HCT116 (cell line): ENCODE measurements at regions not wholly inside any gene's neighbourhood (a gene's known extent, or its start where the extent isn't known, plus 50 kb on each side); places are given as distances from the start of the nearest gene placed in this dataset.
A peak's percentile ranks its signal among the peaks of the same experiment; 100 is the strongest.

Source experiments
- ATAC-seq: fragments of 200-7000 bp; cut with Tn5 transposase; 2 replicates; pipeline ENCODE4 v1.9.1; 2020; ENCODE audit warnings: mild to moderate bottlenecking, moderate library complexity
- BruUV-seq: library from RNA; stranded (reverse); fragments of 400-500 nt; replicated peaks from 2 replicates; lab custom pipeline; 2021; lab: Mats Ljungman, UMichigan
- CTCF ChIA-PET: fragments of 300-600 bp; sonication (Branson Sonifier 250); formaldehyde crosslinking; loops from one replicate; lab custom pipeline; 2021; ENCODE audit warnings: antibody characterized with exemption; lab: Charles Lee
- POLR2A ChIA-PET: fragments of 300-600, 350-600 bp; sonication (Branson Sonifier 250); formaldehyde crosslinking; loops from one replicate; lab custom pipeline; 2021; ENCODE audit warnings: antibody characterized with exemption; lab: Charles Lee
- RAD21 ChIA-PET, 2 experiments: fragments of 300-600 bp; sonication (Branson Sonifier 250); formaldehyde crosslinking; loops; one replicate each; lab custom pipeline; 2023; ENCODE audit warnings: low total read pairs in 2 of 2; ENCODE audit not compliant: uncharacterized antibody in 2 of 2, unreplicated experiment in 2 of 2, low non-redundant PET in 1 of 2; lab: Charles Lee
- DNase-seq: peaks from one replicate; pipeline ENCODE4 v3.0.0-alpha.2; 2010; ENCODE audit warnings: low read depth, low spot score
- H2AFZ ChIP-seq: fragments of 200-600 bp; shearing (Covaris generic), sonication (generic); 2 replicates; pipeline ENCODE4 v1.6.1; 2017; ENCODE audit warnings: low read depth, mixed run types, mixed read lengths, antibody characterized with exemption, low read length; ENCODE audit not compliant: poor library complexity, severe bottlenecking
- H3K27ac ChIP-seq: 2 replicates; pipeline ENCODE4 v1.5.1; 2012; ENCODE audit warnings: low read depth, low read length
- H3K27me3 ChIP-seq: fragments of 200-600 bp; sonication (generic); 2 replicates; pipeline ENCODE4 v1.6.1; 2016; ENCODE audit warnings: mixed run types, low read length, mixed read lengths; ENCODE audit not compliant: insufficient read depth
- H3K36me3 ChIP-seq, 2 experiments: fragments of 200-500 bp in 1 of 2; fragments of 200-600 bp in 1 of 2; sonication (Bioruptor generic) in 1 of 2; sonication (generic) in 1 of 2; 2 replicates each; pipeline versions ENCODE4 v1.5.1 to v1.6.1; 2014 to 2016; ENCODE audit warnings: low read length in 2 of 2, inconsistent platforms in 1 of 2, mixed read lengths in 1 of 2, mixed run types in 1 of 2; ENCODE audit not compliant: insufficient read depth in 2 of 2, control insufficient read depth in 1 of 2
- H3K4me1 ChIP-seq, 2 experiments: fragments of 200-600 bp in 1 of 2; sonication (generic) in 1 of 2; 2 replicates each; pipeline versions ENCODE4 v1.5.1 to v1.6.1; 2012 to 2017; ENCODE audit warnings: low read length in 2 of 2, inconsistent platforms in 1 of 2, mild to moderate bottlenecking in 1 of 2, mixed read lengths in 1 of 2, mixed run types in 1 of 2, moderate library complexity in 1 of 2; ENCODE audit not compliant: insufficient read depth in 2 of 2, control insufficient read depth in 1 of 2
- H3K4me2 ChIP-seq: fragments of 200-600 bp; sonication (generic); 2 replicates; pipeline ENCODE4 v1.6.1; 2017; ENCODE audit warnings: mixed run types, low read length, mixed read lengths
- H3K4me3 ChIP-seq, 2 experiments: fragments of 200-600 bp in 1 of 2; sonication (generic) in 1 of 2; replicated peaks in 1 of 2; 2 replicates each; pipeline ENCODE4 v1.5.1; 2011 to 2016; ENCODE audit warnings: low read length in 2 of 2, control low read depth in 1 of 2, low read depth in 1 of 2, mild to moderate bottlenecking in 1 of 2, mixed read lengths in 1 of 2, mixed run types in 1 of 2
- H3K79me2 ChIP-seq: fragments of 200-600 bp; sonication (generic); 2 replicates; pipeline ENCODE4 v1.6.1; 2017; ENCODE audit warnings: mild to moderate bottlenecking, mixed run types, low read length, moderate library complexity, mixed read lengths; ENCODE audit not compliant: insufficient read depth
- H3K9ac ChIP-seq: fragments of 200-600 bp; sonication (generic); 2 replicates; pipeline ENCODE4 v1.6.1; 2016; ENCODE audit warnings: low read length, mixed read lengths
- H3K9me2 ChIP-seq: fragments of 200-600 bp; sonication (generic), shearing (Covaris generic); 2 replicates; pipeline ENCODE4 v1.6.1; 2017; ENCODE audit warnings: mixed run types, mild to moderate bottlenecking, moderate library complexity; ENCODE audit not compliant: insufficient read depth
- H3K9me3 ChIP-seq, 2 experiments: fragments of 200-500 bp in 1 of 2; fragments of 200-600 bp in 1 of 2; sonication (Bioruptor generic) in 1 of 2; sonication (generic) in 1 of 2; 2 replicates each; pipeline ENCODE4 v1.6.1; 2014 to 2017; ENCODE audit warnings: low read length in 2 of 2, mixed read lengths in 2 of 2, inconsistent platforms in 1 of 2, low read depth in 1 of 2, mild to moderate bottlenecking in 1 of 2, mixed run types in 1 of 2, moderate library complexity in 1 of 2; ENCODE audit not compliant: control insufficient read depth in 1 of 2, insufficient read depth in 1 of 2
- H4K20me1 ChIP-seq: fragments of 200-600 bp; sonication (generic), shearing (Covaris generic); 2 replicates; pipeline ENCODE4 v1.6.1; 2017; ENCODE audit warnings: mixed run types, mild to moderate bottlenecking, moderate library complexity; ENCODE audit not compliant: insufficient read depth
- CBX3 ChIP-seq: IDR thresholded peaks from 2 replicates; pipeline ENCODE4 v1.6.1; 2012; ENCODE audit warnings: low read depth
- CEBPB ChIP-seq: IDR thresholded peaks from 2 replicates; pipeline ENCODE4 v1.6.1; 2012; ENCODE audit warnings: low read depth
- EZH2 ChIP-seq: fragments of 200-600 bp; sonication (generic); IDR thresholded peaks from 2 replicates; pipeline ENCODE4 v1.6.1; 2017; ENCODE audit warnings: antibody characterized with exemption, mixed run types
- EZH2phosphoT487 ChIP-seq: fragments of 200-600 bp; IDR thresholded peaks from 2 replicates; pipeline ENCODE4 v1.6.1; 2018; ENCODE audit warnings: antibody characterized with exemption, borderline replicate concordance
- FOSL1 ChIP-seq: IDR thresholded peaks from 2 replicates; pipeline ENCODE4 v1.6.1; 2012; ENCODE audit warnings: low read depth
- JUND ChIP-seq: IDR thresholded peaks from 2 replicates; pipeline ENCODE4 v1.6.1; 2012
- POLR2A ChIP-seq: IDR thresholded peaks from 2 replicates; pipeline ENCODE4 v1.7.0; 2011; ENCODE audit warnings: borderline replicate concordance; ENCODE audit not compliant: insufficient read depth, insufficient read length; ENCODE audit errors: extremely low read depth
- POLR2AphosphoS5 ChIP-seq: IDR thresholded peaks from 2 replicates; pipeline ENCODE4 v1.6.1; 2011; ENCODE audit warnings: mild to moderate bottlenecking, low read depth, low read length, moderate library complexity
- SIN3A ChIP-seq: IDR thresholded peaks from 2 replicates; pipeline ENCODE4 v1.6.1; 2012; ENCODE audit warnings: low read depth
- SP1 ChIP-seq: IDR thresholded peaks from 2 replicates; pipeline ENCODE4 v1.6.1; 2012; ENCODE audit warnings: low read depth
- SRF ChIP-seq: IDR thresholded peaks from 2 replicates; pipeline ENCODE4 v1.6.1; 2012; ENCODE audit warnings: low read depth
- TCF7L2 ChIP-seq: IDR thresholded peaks from 2 replicates; pipeline ENCODE4 v1.7.0; 2011; ENCODE audit warnings: borderline replicate concordance, inconsistent platforms; ENCODE audit not compliant: insufficient read depth, insufficient read length; ENCODE audit errors: extremely low read depth
- ZFX ChIP-seq: fragments of 450-650 bp; IDR thresholded peaks from 2 replicates; pipeline ENCODE4 v1.6.1; 2017
- intact Hi-C: fragments of 100-400 bp; cut with micrococcal nuclease; formaldehyde crosslinking; loops from 2 replicates; pipeline ENCODE4 v1.10.0; 2022
- TF ChIP-seq, protein P1 (sequence below): IDR thresholded peaks from 2 replicates; pipeline ENCODE4 v1.6.1; 2012; ENCODE audit warnings: low read depth
- TF ChIP-seq, protein P2 (sequence below), 3 experiments: fragments of 200-600 bp in 1 of 3; sonication (generic) in 1 of 3; IDR thresholded peaks in 2 of 3; conservative IDR thresholded peaks in 1 of 3; 2 replicates each; pipeline ENCODE4 v1.5.1; 2012 to 2017; ENCODE audit warnings: low read depth in 2 of 3, low read length in 2 of 3, antibody characterized with exemption in 1 of 3, borderline replicate concordance in 1 of 3, control low read depth in 1 of 3, mild to moderate bottlenecking in 1 of 3, mixed read lengths in 1 of 3, mixed run types in 1 of 3, moderate library complexity in 1 of 3; ENCODE audit not compliant: insufficient read depth in 1 of 3

DNA sequence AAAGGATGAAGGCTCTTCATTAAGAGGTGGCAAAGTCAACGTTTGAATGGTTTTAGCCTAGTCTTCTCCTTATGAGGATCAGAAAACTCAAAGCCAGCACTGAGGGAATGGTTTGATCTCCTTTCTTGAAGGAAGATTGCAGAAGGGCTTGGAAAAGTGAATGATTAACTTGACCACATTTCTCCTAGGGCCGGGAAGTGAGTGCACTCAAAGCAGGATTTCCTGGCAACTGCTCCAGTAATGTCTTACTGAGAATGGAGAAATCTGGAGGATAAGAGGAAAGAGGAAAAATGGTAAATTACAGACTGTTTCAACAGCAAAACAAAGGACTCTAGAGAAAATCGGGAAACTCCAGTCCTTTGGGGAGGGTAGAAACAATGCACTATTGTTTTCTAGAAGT lies 189.0 kb upstream of the FOXA2 start:
- BruUV-seq, result no TSS peak
- POLR2A ChIA-PET, result no interaction called here

DNA sequence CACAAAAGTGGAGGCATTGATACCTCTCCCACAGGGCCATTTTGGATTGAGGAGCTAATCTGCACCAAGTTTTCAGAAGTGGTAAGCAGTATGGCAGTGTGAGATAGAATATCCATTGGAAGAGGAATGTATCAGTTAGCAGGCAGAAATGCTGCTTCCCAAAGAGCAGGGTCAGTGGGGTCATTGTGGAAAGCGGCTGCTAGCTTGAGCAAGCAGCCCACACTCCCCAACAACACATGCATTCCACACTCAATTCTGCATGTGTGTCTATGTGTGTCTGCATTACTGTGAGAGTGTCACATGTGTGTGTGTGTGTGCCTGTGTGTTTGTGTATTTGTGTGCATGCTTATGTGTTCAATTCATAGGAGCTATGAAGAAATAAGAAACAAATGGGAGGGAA lies 190.9 kb upstream of the FOXA2 start:
- Histone ChIP-seq H2AFZ (no peak overlapping the region), H3K9ac (no peak overlapping the region), H3K27ac (no peak overlapping the region), H3K36me3 (no peaks in the 10 kb centered on the region), H3K4me1 (peaks cover 0 to 33% of the 10 kb centered on the region in 2 experiments; a peak in 2 of 4 replicates), H4K20me1 (no peaks in the 10 kb centered on the region), H3K4me2 (peak overlapping the region; percentile 54), H3K79me2 (no peaks in the 10 kb centered on the region), H3K4me3 (peak overlapping the region in 1 of 2 experiments; percentile 22; a peak in 1 of 4 replicates), H3K27me3 (peaks cover 5% of the 10 kb centered on the region; the same call in 1 of the 2 replicates), H3K9me2 (no peaks in the 10 kb centered on the region), H3K9me3 (no peaks in the 10 kb centered on the region)
- ChIA-PET POLR2A (interaction anchor here (0.5 kb wide), 1 partner anchor 14 kb away, joined by 4 read pairs; no protein-coding TSS in a partner anchor), CTCF (no interaction called here), RAD21 (no interaction called here)
- intact Hi-C loops, result no loop called here
- no TSS peak for BruUV-seq
- DNase-seq, result no peak
- ATAC-seq, result no peak
- TF ChIP-seq TCF7L2, result no peak
- TF ChIP-seq SIN3A, result no peak
- TF ChIP-seq ZFX, result no peak
- no peak for TF ChIP-seq EZH2
- TF ChIP-seq EZH2phosphoT487, result no peak
- TF ChIP-seq CEBPB, result no peak
- no peak for TF ChIP-seq SRF
- TF ChIP-seq FOSL1, result no peak
- TF ChIP-seq JUND, result no peak
- no peak for TF ChIP-seq SP1
- TF ChIP-seq, protein P1, sequence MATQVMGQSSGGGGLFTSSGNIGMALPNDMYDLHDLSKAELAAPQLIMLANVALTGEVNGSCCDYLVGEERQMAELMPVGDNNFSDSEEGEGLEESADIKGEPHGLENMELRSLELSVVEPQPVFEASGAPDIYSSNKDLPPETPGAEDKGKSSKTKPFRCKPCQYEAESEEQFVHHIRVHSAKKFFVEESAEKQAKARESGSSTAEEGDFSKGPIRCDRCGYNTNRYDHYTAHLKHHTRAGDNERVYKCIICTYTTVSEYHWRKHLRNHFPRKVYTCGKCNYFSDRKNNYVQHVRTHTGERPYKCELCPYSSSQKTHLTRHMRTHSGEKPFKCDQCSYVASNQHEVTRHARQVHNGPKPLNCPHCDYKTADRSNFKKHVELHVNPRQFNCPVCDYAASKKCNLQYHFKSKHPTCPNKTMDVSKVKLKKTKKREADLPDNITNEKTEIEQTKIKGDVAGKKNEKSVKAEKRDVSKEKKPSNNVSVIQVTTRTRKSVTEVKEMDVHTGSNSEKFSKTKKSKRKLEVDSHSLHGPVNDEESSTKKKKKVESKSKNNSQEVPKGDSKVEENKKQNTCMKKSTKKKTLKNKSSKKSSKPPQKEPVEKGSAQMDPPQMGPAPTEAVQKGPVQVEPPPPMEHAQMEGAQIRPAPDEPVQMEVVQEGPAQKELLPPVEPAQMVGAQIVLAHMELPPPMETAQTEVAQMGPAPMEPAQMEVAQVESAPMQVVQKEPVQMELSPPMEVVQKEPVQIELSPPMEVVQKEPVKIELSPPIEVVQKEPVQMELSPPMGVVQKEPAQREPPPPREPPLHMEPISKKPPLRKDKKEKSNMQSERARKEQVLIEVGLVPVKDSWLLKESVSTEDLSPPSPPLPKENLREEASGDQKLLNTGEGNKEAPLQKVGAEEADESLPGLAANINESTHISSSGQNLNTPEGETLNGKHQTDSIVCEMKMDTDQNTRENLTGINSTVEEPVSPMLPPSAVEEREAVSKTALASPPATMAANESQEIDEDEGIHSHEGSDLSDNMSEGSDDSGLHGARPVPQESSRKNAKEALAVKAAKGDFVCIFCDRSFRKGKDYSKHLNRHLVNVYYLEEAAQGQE, result no peak

More for the DNA sequence above, 189.0 kb upstream of the FOXA2 start:
- H3K79me2 ChIP-seq, result no peaks in the 10 kb centered on the region
- no peaks in the 10 kb centered on the region for H3K36me3 ChIP-seq
- H2AFZ ChIP-seq, result no peak overlapping the region
- H3K9ac ChIP-seq, result no peak overlapping the region
- peaks cover 0 to 35% of the 10 kb centered on the region in 2 experiments; a peak in 2 of 4 replicates for H3K4me1 ChIP-seq
- ChIA-PET RAD21 (no interaction called here), CTCF (no interaction called here)
- ATAC-seq (no peak), DNase-seq (no peak)
- no peak overlapping the region for H3K4me3 ChIP-seq
- H3K4me2 ChIP-seq, result no peak overlapping the region
- intact Hi-C loops, result no loop called here
- H4K20me1 ChIP-seq, result no peaks in the 10 kb centered on the region
- peaks cover 5% of the 10 kb centered on the region; the same call in 1 of the 2 replicates for H3K27me3 ChIP-seq
- H3K9me3 ChIP-seq, result no peaks in the 10 kb centered on the region
- H3K9me2 ChIP-seq, result no peaks in the 10 kb centered on the region
- H3K27ac ChIP-seq, result no peak overlapping the region
- TF ChIP-seq SRF (no peak), CBX3 (no peak), POLR2AphosphoS5 (no peak), POLR2A (no peak)
- TF ChIP-seq, protein P2, sequence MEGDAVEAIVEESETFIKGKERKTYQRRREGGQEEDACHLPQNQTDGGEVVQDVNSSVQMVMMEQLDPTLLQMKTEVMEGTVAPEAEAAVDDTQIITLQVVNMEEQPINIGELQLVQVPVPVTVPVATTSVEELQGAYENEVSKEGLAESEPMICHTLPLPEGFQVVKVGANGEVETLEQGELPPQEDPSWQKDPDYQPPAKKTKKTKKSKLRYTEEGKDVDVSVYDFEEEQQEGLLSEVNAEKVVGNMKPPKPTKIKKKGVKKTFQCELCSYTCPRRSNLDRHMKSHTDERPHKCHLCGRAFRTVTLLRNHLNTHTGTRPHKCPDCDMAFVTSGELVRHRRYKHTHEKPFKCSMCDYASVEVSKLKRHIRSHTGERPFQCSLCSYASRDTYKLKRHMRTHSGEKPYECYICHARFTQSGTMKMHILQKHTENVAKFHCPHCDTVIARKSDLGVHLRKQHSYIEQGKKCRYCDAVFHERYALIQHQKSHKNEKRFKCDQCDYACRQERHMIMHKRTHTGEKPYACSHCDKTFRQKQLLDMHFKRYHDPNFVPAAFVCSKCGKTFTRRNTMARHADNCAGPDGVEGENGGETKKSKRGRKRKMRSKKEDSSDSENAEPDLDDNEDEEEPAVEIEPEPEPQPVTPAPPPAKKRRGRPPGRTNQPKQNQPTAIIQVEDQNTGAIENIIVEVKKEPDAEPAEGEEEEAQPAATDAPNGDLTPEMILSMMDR (IDR thresholded peaks at IDR 0.05 in 2 of 3, conservative IDR thresholded peaks at IDR 0.05 in 1 of 3; ENCODE audit: borderline replicate concordance in 1 of 3, insufficient read depth in 1 of 3, low read depth in 2 of 3, low read length in 2 of 3), result no peak
